MM.1S (cell line): ENCODE measurements at regions not wholly inside any gene's neighbourhood (a gene's known extent, or its start where the extent isn't known, plus 50 kb on each side); places are given as distances from the start of the nearest gene placed in this dataset.

Source experiments
- EZH2 ChIP-seq: fragments of 300-600 bp; sonication (generic); optimal IDR thresholded peaks from 2 replicates; pipeline ENCODE3; 2017; ENCODE audit warnings: low read depth, mild to moderate bottlenecking, antibody characterized with exemption, low read length, mixed read lengths
- EZH2phosphoT487 ChIP-seq: fragments of 300-600 bp; sonication (generic); IDR thresholded peaks from 2 replicates; pipeline ENCODE4 v1.6.1; 2018; ENCODE audit warnings: antibody characterized with exemption, low read length
- TF ChIP-seq, protein P1 (sequence below): fragments of 300-600 bp; sonication (generic); IDR thresholded peaks from 2 replicates; pipeline ENCODE4 v1.5.1; 2016; ENCODE audit warnings: antibody characterized with exemption, low read length, mixed read lengths

DNA sequence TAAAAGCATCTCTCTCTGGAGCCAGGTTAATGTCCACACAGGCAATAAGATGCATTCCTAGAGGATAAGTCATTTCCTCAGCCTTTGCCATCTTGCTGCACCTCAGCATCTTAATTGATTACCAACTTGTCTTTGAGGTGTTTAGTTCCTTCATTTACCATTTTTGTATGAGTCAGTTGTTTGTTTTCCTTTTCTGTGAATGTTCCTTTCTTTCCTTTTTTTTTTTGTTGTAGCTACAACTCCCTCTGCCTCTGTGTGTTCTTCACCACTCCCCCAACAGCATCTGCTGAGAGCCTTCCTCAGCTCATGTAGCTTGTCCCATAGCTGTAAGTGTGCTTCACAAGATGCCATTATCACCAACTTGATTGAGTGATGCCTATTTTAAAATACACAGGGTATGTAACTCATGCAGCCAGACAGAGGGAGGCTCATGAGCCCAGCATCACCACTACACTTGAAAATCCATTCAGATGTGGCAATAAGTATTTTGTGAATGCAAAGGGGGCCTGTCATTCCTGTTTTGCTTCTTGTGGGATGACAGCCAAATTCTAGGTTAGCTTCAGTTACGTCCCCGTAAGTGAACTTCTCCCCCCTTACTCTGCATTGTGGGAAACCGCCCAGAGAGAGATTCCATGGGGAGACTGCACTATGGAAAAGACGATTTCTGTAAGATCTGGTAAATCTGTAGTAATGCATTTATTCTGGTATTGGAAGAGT lies 315.9 kb upstream of the ZEB2 start:
- TF ChIP-seq EZH2phosphoT487 (no peak), EZH2 (no peak)
- TF ChIP-seq, protein P1, sequence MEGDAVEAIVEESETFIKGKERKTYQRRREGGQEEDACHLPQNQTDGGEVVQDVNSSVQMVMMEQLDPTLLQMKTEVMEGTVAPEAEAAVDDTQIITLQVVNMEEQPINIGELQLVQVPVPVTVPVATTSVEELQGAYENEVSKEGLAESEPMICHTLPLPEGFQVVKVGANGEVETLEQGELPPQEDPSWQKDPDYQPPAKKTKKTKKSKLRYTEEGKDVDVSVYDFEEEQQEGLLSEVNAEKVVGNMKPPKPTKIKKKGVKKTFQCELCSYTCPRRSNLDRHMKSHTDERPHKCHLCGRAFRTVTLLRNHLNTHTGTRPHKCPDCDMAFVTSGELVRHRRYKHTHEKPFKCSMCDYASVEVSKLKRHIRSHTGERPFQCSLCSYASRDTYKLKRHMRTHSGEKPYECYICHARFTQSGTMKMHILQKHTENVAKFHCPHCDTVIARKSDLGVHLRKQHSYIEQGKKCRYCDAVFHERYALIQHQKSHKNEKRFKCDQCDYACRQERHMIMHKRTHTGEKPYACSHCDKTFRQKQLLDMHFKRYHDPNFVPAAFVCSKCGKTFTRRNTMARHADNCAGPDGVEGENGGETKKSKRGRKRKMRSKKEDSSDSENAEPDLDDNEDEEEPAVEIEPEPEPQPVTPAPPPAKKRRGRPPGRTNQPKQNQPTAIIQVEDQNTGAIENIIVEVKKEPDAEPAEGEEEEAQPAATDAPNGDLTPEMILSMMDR, result no peak
